ENCODE measurements at regions not wholly inside any gene's neighbourhood (a gene's known extent, or its start where the extent isn't known, plus 50 kb on each side); places are given as distances from the start of the nearest gene placed in this dataset.

- TF ChIP-seq REST (IDR thresholded peaks at IDR 0.05; ENCODE audit: low read depth, low read length): no peak
These were observed 221.8 kb upstream of the RBMS1 start (continued) for GRCh38 chr2:160715428-160715827.

- TF ChIP-seq PBX3 (IDR thresholded peaks at IDR 0.05) (peak; percentile 49), TCF12 (IDR thresholded peaks at IDR 0.05) (peak; percentile 5; the same call in 1 of the 2 replicates), GATA2 (CRISPR knock-in tag; IDR thresholded peaks at IDR 0.05) (no peak)
- Histone ChIP-seq H3F3A (replicated peaks; ENCODE audit: insufficient read depth) (no peaks in the 10 kb centered on the region), H3K36me3 (replicated peaks in 1 of 2; ENCODE audit: control insufficient read depth in 1 of 2, insufficient read depth in 2 of 2, low read length in 1 of 2) (no peaks in the 10 kb centered on the region), H3K27me3 (ENCODE audit: insufficient read depth) (no peaks in the 10 kb centered on the region), H3K9me2 (no peaks in the 10 kb centered on the region), H3K9ac (no peak overlapping the region), H3K27ac (ENCODE audit: low read depth in 2 of 2, low read length in 1 of 2) (no peak overlapping the region), H2AFZ (ENCODE audit: low read depth) (no peak overlapping the region), H4K20me1 (ENCODE audit: insufficient read depth) (no peaks in the 10 kb centered on the region), H3K4me1 (ENCODE audit: control insufficient read depth in 1 of 2, insufficient read depth in 2 of 2, low read depth in 1 of 2, low read length in 1 of 2) (no peaks in the 10 kb centered on the region; a peak in 1 of 4 replicates), H3K79me2 (ENCODE audit: insufficient read depth) (no peaks in the 10 kb centered on the region), H3K9me3 (no peaks in the 10 kb centered on the region), H3K4me2 (no peak overlapping the region), H3K4me3 (ENCODE audit: low read depth in 2 of 2, low read length in 1 of 2) (no peak overlapping the region)
- ChIA-PET CTCF (no interaction called here), POLR2A (no interaction called here)
- 46% methylated on average over 3 of the region's 3 CpGs for WGBS (ENCODE audit: low lambda C conversion rate)
- DNase-seq: no peak
These were observed 225.5 kb upstream of the RBMS1 start for GRCh38 chr2:160719116-160719515.

- H3K27ac ChIP-seq (ENCODE audit: low read depth in 2 of 2, low read length in 1 of 2): no peak overlapping the region
- 90% methylated on average over 1 of the region's 1 CpG for WGBS (ENCODE audit: low lambda C conversion rate)
- no peak overlapping the region for H3K4me2 ChIP-seq
- no peak overlapping the region for H3K9ac ChIP-seq
- no peak overlapping the region for H2AFZ ChIP-seq (ENCODE audit: low read depth)
- POLR2A ChIA-PET: no interaction called here
- no peaks in the 10 kb centered on the region for H3K9me2 ChIP-seq
- no peaks in the 10 kb centered on the region for H4K20me1 ChIP-seq (ENCODE audit: insufficient read depth)
- no peak for DNase-seq
- no peaks in the 10 kb centered on the region for H3K27me3 ChIP-seq (ENCODE audit: insufficient read depth)
- no peaks in the 10 kb centered on the region for H3F3A ChIP-seq (replicated peaks; ENCODE audit: insufficient read depth)
- H3K36me3 ChIP-seq (replicated peaks in 1 of 2; ENCODE audit: control insufficient read depth in 1 of 2, insufficient read depth in 2 of 2, low read length in 1 of 2): no peaks in the 10 kb centered on the region
- no peaks in the 10 kb centered on the region for H3K79me2 ChIP-seq (ENCODE audit: insufficient read depth)
- CTCF ChIA-PET: no interaction called here
- no peaks in the 10 kb centered on the region; a peak in 1 of 4 replicates for H3K4me1 ChIP-seq (ENCODE audit: control insufficient read depth in 1 of 2, insufficient read depth in 2 of 2, low read depth in 1 of 2, low read length in 1 of 2)
- no peaks in the 10 kb centered on the region for H3K9me3 ChIP-seq
- no peak for TF ChIP-seq TCF12 (IDR thresholded peaks at IDR 0.05)
- TF ChIP-seq RCOR1 (IDR thresholded peaks at IDR 0.05; ENCODE audit: low read length): no peak
- TF ChIP-seq FOSL2 (IDR thresholded peaks at IDR 0.05; ENCODE audit: borderline replicate concordance, low read depth): no peak
- H3K4me3 ChIP-seq (ENCODE audit: low read depth in 2 of 2, low read length in 1 of 2): no peak overlapping the region
These were observed 226.5 kb upstream of the RBMS1 start for GRCh38 chr2:160720098-160720497.

All from SK-N-SH (cell line).